ENCODE measurements at regions not wholly inside any gene's neighbourhood (a gene's known extent, or its start where the extent isn't known, plus 50 kb on each side); places are given as distances from the start of the nearest gene placed in this dataset.

DNA sequence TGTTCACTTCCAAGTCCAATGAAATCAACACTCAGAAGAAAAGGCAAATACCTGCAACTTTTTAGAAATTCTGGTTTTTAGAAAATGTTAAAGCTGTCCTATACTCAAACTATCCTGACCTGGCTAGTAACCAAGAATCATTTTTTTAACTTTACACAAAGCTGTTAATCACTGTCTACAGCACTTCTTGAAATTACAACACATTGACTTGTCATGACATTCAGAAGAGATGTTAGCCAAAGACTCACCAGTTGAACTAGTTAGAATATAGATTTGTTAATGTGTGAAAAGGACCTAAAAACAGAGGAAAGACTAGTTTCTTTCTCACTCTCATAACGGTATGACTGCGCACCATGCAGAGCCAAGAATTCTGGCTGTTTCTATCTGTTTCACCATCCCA lies 98.8 kb downstream of the COX18 start:
- no peak for TF ChIP-seq SUZ12 (IDR thresholded peaks at IDR 0.05)
- TF ChIP-seq NFRKB (IDR thresholded peaks at IDR 0.05): no peak
- no peak for TF ChIP-seq FOXM1 (IDR thresholded peaks at IDR 0.05; ENCODE audit: borderline replicate concordance)
- no peak for TF ChIP-seq HDGF (IDR thresholded peaks at IDR 0.05; ENCODE audit: borderline replicate concordance)
- no peak for TF ChIP-seq LEF1 (IDR thresholded peaks at IDR 0.05; ENCODE audit: borderline replicate concordance)
- TF ChIP-seq FOXK2 (IDR thresholded peaks at IDR 0.05): no peak
- no peak for TF ChIP-seq BHLHE40 (IDR thresholded peaks at IDR 0.05; ENCODE audit: borderline replicate concordance)
- no peak for TF ChIP-seq ARNT (IDR thresholded peaks at IDR 0.05)
- TF ChIP-seq, protein P1, sequence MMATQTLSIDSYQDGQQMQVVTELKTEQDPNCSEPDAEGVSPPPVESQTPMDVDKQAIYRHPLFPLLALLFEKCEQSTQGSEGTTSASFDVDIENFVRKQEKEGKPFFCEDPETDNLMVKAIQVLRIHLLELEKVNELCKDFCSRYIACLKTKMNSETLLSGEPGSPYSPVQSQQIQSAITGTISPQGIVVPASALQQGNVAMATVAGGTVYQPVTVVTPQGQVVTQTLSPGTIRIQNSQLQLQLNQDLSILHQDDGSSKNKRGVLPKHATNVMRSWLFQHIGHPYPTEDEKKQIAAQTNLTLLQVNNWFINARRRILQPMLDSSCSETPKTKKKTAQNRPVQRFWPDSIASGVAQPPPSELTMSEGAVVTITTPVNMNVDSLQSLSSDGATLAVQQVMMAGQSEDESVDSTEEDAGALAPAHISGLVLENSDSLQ (IDR thresholded peaks at IDR 0.05): no peak
- no peak for TF ChIP-seq SP1 (IDR thresholded peaks at IDR 0.05)
- TF ChIP-seq ELF4 (IDR thresholded peaks at IDR 0.05): no peak
